GM18873 (cell line): ENCODE measurements at regions not wholly inside any gene's neighbourhood (a gene's known extent, or its start where the extent isn't known, plus 50 kb on each side); places are given as distances from the start of the nearest gene placed in this dataset.
"Not testable (repeated sequence)": the region's sequence is repeated elsewhere in the genome, so short reads cannot be mapped to it uniquely, and the experiment has no call there.

Source experiments
- ATAC-seq: cut with Tn5 transposase; IDR thresholded peaks from one replicate; pipeline ENCODE4 v1.9.1; 2021; ENCODE audit warnings: mild to moderate bottlenecking, moderate library complexity, moderate number of reproducible peaks; ENCODE audit not compliant: unreplicated experiment, low FRiP score

DNA sequence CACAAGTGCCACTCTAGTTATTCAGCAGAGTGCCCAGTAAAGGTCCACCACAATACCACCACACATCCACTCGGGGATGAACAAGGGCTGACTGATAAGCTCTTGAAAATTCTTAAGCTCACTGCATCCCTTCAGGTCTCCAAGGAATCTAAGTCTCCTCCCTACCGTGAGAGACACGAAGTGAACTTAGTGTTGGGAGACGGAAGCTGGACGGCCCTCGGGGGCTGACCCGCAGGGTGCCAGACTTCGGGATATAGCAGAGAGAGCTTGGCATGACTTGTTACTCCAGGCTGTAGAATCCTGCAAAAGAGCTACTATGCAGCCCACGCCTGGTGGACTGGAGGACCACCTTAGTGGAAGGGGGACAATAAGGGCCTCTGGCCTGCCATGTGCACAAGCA lies 75.1 kb downstream of the LYZL1 start:
- ATAC-seq, result not testable (repeated sequence)

GRCh38 chr10:29366206-29366605 lies 77.3 kb downstream of the LYZL1 start:
- ATAC-seq, result not testable (repeated sequence)

- ATAC-seq, result no peak
Observed at GRCh38 chr10:29369419-29369818, 80.5 kb downstream of the LYZL1 start.

DNA sequence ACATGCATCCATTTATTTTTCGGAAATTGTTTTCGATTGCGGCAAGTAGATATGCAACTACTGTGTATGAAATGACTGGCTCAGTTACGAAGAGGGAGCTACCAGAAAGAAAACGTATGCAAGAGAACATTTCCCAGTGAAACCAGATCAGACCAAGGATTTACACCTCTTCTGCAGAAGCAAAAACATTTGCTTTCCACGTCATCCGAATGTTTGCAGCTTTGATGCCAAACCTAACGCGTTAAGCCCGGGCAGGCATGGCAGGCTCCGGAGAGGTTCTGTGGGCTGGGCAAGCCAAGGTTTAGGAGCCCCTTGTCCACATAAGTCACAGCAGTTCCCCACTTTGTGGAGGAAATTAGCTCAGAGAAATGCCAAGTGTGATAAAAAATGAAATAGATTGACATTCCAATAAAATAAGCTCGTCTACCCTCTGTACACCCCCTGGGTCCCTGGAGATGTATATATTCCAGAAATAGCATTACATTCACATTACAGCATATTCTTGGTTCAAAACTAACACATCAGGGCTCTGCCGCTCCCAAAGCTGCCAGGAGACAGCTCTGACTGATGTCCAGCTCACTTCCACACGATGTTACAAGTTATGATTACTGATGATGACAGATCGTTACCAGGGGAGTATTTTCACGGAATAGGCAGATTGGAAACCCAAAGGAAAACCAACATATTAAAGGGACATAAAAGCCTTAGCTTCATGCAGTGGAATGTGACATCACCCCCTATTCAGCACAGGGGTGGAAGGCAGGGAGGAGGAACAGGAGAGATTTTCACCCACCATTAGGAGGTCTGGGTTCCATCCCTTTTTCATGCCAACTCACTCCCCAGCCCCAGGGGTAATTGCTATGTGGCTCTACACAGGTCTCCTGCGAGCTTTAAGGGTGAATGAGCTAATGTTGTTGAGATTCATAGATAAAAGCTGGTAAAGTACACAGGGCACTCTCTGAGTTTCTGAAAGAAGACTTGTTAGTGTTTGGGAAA lies 81.5 kb downstream of the LYZL1 start:
- ATAC-seq, result no peak

GRCh38 chr10:29372920-29373319 lies 84.0 kb downstream of the LYZL1 start:
- no peak for ATAC-seq

DNA sequence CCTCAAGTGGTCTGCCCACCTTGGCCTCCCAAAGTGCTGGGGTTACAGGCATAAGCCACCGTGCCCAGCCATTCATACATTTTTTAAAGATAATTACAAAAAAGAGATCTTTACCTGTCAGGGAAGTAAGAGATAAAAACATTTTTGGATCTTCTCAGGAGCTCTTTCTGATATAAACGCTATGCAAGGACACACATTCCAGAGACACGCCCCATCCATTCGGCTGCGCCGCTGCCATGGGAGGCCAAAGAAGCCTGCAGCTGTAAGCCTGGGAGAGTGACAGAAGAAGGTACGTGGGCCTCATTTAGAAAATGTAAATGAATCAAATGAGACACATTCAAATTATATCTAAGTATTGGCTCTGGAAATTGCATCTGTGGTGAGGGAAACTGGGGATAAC lies 85.3 kb downstream of the LYZL1 start:
- no peak for ATAC-seq

DNA sequence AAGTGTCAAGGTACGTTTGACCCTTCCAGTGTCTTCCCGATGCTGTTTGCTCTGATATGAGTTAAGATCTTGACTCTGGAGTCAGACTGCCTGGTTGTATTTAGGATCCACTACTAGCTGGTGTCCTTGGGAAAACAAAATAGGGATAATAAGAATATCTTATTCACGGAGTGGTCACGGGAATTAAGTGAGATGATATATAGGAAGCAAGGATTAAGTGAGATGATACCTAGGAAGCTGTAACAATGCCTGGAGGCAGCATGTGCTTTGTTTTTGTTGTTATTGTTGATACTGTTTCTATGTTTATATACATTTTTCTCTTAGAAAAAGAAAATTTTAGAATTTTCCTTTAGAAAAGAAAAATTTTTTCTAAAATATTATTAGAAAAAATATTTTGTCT lies 87.0 kb downstream of the LYZL1 start:
- no peak for ATAC-seq

- ATAC-seq, result no peak
Observed at GRCh38 chr10:29377333-29377961, 88.6 kb downstream of the LYZL1 start.

DNA sequence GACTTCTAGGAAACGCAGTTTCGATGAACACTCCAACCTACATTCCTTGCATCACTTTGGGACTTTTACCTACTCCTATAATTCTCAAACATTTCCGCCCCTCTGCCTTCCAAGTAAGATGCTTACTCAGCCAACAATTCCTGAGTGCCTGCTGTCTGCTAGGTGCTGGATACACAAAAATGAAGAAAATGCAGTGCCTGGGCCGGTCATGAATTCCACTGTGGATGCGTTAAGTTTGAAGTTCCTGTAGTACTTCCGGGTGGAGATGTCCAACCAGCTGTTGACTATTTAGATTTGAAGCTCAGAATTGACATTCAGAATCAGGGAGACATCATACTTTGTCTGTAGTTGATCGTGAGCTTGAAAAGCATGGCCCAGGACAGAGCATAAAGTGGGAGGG lies 89.2 kb downstream of the LYZL1 start:
- ATAC-seq, result no peak

GRCh38 chr10:29379208-29379607 lies 90.3 kb downstream of the LYZL1 start:
- no peak for ATAC-seq

DNA sequence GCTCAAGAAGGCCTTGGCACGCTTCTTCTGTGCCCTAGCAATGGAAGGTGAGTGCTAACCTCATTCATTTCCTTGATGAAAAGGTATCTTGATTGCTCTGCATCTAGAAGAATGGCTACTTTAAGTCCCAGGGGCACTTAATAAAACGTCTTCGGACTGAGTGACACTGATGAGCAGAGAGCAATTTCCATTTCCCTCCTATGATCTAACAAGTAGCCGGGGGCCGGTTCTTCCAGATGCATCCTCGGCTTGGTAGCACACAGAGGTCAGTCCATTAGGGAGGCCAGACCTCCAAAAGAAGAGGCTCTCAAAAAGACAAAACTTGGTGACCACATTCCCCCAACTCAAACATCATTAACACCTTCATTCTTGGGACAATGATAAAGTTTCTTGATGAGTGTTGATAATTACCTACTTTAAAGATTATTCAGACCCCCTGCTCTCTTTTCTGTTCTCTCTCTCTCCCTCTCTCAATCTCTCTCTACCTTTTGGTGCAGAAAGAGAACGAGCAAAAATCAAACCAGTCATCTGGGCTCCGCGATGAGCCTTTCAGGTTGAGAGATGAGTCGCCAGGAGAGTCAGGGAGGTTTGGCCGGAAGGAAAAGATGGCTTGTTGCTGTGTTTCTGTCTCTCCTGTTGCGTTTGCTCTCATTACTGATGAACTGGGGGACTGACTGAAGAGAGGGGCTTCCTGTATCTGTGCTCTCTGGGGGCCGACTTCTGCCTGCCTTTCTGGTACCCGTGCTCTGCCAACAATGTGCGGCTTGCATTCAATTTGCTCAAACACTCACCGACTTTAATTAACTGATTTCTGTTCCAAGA lies 91.1 kb downstream of the LYZL1 start:
- peak; percentile 50 for ATAC-seq

- not testable (repeated sequence) for ATAC-seq
Observed at GRCh38 chr10:29380599-29381511, 92.0 kb downstream of the LYZL1 start.

GRCh38 chr10:29386342-29386999 lies 97.6 kb downstream of the LYZL1 start:
- peak; percentile 69 for ATAC-seq

GRCh38 chr10:29387269-29387668 lies 98.4 kb downstream of the LYZL1 start:
- ATAC-seq, result no peak

DNA sequence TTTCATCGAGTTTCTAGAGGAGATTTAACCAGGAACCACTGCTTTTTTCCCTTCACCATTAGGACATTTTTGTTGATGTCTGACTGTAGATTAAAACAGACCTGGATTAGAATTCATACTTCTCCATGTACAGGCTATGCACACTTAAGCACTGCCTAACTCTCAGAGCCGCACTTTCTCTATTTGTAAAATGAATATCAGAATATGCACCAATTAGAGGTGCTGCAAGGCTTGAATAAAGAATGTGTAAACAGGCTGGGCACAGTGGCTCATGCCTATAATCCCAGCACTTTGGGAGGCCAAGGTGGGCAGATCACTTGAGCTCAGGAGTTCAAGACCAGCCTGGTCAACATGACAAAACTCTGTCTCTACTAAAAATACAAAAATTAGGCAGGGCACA lies 99.2 kb downstream of the LYZL1 start:
- ATAC-seq, result not testable (repeated sequence)

- no peak for ATAC-seq
Observed at GRCh38 chr10:29389493-29389892, 100.6 kb downstream of the LYZL1 start.

- ATAC-seq, result no peak
Observed at GRCh38 chr10:29389935-29390334, 101.1 kb downstream of the LYZL1 start.

- ATAC-seq, result no peak
Observed at GRCh38 chr10:29392376-29393021, 103.6 kb downstream of the LYZL1 start.
